Daoy (cell line): ENCODE measurements at regions not wholly inside any gene's neighbourhood (a gene's known extent, or its start where the extent isn't known, plus 50 kb on each side); places are given as distances from the start of the nearest gene placed in this dataset.
"Not testable (repeated sequence)": the region's sequence is repeated elsewhere in the genome, so short reads cannot be mapped to it uniquely, and the experiment has no call there.

ENCODE experiments used
- DNase-seq: peaks from one replicate; pipeline ENCODE4 v3.0.0-alpha.2; 2015; ENCODE audit warnings: low read depth

DNA sequence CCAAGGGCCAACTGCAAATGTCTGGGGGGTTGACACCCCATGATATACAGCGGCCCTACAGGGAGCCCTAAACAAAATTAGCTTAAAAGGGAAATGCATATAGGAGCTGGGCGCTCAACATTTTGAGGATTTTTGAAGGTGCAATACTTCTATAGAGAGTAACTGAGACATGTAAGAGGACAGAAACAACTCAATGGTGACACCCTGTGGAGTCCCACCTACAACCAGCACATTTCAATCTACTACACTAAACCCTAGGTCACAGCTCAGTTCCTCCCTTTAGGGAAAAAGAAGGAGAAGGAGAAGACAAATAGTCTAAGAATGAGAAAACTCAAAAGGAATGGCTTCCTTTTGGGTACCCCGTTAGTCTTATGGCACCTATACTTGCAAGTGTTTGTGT is 1010.5 kb upstream of the NOVA1 start:
- DNase-seq = no peak

DNA sequence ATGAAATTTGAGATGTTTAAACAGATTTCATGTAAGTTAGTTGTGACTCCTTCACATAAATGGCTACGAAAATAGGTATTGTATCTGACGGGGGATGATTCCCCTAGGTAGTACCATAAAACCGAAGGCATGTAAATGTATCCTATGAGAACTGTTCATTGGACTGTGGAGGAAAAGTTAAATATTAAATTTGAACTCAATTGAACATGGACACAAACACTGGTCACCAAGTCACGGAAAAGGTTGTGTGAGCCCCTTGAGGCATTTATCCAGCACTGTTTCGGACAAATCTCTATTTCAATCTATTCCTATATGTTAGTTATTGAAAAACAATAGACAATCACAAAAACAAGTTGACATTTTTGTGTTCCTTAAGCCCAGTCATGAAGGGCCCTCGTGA is 1014.3 kb upstream of the NOVA1 start:
- DNase-seq = no peak

DNA sequence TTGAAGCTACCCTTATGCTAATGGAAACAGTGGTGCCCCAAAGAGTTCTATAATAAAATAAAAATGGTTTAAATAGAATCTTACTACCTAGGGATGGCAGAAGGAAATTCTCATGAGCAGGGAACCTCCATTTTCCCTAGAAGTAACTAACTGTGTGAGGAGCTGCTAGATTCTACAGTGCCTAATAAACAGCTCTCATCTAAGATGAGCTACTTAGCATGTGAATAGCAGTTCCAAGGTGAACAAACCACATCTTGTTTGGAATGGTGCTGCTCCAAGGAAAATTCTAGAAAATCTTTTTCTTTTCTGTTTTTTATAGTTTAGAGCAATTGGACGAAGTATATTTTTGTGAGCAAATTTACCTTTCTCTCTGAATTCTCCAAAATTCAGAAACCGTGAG is 1015.3 kb upstream of the NOVA1 start:
- DNase-seq = no peak

DNA sequence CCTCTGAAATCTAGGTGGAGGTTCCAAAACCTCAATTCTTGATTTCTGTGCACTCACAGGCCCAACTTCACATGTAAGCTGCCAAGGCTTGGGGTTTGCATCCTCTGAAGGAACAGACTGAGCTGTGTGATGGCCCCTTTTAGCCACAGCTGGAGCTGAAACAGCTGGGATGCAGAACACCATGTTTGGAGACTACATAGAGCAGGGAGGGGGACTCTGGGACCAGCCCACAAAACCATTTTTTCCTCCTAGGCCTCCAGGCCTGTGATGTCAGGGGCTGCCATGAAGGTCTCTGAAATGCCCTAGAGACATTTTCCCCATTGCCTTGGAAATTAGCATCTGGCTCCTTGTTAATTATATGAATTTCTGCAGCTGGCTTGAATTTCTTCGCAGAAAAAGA is 1025.9 kb upstream of the NOVA1 start:
- no peak for DNase-seq

DNA sequence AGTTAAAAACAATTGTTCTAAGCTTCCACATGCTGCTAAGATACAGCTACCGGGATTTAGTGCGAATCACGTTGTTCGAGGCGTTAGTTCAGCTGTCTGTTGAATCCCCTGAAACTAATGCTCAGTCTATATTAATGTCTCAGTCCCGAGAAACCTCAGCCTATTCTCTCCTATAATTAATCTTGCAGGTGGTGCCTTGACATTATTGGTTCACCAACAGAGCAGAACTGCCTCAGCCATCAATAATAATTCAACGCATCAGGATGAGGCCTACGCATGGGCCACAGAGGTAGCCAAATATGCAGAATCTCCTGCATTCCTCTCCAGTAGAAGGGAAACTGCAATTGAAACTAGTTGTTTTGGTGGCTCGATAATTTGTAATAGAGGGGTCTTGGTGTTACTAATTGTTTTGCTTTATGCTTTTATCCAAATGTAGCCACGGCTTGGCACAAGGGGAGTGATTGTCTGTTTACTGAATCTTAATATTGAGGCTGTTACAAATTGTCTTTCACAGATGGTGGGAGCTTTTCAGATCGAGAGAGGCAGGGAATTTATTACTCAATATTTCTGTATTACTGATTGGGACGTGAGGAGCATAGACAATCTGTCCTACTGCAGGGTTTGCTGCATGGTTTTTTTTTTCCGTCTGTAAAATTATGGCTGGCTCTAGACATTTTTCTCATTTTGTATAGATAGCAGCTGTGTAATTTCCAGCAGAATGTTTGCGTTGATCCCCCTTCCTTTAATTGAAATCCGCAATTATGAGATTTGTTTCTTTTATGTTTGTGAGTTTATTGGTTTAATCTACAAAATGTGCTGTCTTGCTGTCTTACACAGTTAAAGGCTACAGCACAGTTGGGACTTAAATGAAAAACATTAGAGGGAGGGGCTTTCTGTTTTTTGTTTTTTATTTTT is 1036.5 kb upstream of the NOVA1 start:
- no peak for DNase-seq

DNA sequence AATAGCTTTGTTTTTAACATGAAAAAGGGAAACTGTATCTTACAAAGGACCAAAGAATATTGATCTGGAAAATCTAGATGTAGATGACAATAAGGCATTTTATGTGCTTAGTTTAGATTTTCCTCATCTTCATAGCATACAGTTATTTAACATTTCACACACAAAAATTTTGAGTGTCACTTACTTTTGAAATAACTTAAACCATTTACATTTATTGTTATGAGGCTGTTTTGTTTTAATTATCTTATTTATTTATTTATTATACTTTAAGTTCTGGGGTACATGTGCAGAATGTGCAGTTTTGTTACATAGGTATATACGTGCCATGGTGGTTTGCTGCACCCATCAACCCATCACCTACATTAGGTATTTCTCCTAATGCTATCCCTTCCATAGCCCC is 1042.9 kb upstream of the NOVA1 start:
- not testable (repeated sequence) for DNase-seq

DNA sequence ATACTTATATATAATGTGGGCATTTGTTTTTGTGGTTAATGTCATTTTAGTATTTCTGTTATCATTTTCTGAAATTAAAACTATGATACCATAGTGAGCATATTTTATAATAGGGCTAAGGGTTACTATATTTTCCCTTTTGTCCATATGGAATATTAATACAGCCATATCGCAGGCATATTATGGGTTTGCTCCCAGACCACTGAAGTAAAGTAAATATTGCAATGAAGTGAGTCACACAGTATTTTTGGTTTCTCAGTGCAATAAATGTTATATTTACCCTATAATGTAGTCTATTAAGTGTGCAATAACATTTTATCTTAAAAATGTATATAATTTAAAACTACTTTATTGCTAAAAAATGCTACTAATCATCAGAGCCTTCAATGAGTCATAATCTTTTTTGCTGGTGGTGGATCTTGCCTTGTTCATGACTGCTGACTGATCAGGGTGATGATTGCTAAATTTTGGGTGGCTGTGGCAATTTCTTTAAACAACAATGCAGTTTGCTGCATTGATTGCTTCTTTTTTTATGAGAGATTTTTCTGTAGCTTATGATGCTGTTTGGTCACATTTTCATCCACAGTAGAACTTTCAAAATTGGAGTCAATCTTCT is 1044.5 kb upstream of the NOVA1 start:
- no peak for DNase-seq

DNA sequence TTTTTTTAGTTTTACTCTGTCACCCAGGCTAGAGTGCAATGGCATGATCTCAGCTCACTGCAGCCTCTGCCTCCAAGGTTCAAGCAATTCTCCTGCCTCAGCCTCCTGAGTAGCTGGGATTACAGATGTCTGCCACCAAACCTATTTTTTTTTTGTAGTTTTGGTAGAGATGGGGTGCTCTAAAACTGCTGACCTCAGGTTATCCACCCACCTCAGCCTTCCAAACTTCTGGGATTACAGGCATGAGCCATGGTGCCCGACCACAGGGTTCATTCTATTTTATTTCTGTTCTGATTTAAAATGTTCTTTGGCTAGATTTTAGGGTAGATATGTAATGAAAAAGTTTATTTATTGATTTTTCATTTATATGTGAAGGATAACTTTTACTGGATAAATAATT is 1062.8 kb upstream of the NOVA1 start:
- no peak for DNase-seq

DNA sequence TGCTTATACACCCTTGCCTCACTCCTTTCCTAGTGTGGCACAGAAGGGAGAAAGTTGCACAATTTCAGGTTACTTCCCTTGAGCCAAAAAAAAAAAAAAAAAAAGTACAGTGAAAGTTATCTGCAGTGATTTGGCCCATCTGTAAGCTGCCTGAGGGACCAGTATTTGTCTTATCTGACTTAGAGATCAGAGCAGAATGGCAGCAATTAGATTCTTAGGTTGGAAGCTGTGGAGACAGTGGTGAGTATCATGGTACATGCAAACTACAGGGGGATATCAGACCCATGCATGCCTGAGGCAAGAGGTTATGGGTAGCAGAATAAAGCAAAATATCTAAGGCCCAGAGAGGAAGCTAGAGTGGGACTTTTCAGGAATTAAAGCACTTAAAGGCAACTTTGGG is 1070.7 kb upstream of the NOVA1 start:
- DNase-seq = no peak

DNA sequence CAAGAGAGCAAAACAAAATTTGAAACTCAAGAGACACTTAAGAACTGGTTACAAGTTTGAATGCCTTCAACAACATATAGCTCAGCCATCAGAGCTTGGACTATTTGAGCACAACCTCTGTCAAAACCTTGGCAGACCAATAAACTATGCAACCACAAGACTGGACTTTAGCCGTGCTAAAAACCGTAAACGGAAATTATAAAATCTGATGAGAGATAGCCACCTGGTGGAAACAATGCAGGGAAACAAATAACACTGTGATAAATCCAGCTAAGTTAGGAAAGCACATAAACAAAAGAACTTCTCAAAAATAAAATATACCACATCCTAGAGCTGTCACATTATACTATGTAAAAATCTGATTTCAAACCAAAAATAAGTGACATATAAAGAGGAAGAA is 1074.2 kb upstream of the NOVA1 start:
- peak; percentile 42 for DNase-seq

DNA sequence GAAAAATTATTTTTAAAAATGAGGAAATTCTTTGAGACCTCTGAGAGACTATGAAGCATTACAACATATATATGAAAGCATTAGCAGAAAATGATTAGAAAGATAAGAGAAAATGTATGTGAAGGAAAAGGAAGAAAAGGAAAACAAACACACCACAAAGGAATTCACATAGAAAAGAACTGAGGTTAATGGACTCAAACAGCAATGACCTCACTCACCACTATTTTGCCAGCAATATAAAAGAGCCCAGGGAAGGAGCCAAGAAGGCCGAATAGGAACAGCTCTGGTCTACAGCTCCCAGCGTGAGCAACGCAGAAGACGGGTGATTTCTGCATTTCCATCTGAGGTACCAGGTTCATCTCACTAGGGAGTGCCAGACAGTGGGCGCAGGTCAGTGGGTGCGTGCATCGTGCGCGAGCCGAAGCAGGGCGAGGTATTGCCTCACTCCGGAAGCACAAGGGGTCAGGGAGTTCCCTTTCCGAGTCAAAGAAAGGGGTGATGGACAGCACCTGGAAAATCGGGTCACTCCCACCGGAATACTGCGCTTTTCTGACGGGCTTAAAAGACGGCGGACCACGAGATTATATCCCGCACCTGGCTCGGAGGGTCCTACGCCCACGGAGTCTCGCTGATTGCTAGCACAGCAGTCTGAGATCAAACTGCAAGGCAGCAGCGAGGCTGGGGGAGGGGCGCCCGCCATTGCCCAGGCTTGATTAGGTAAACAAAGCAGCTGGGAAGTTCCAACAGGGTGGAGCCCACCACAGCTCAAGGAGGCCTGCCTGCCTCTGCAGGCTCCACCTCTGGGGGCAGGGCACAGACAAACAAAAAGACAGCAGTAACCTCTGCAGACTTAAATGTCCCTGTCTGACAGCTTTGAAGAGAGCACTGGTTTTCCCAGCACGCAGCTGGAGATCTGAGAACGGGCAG is 1075.2 kb upstream of the NOVA1 start:
- DNase-seq = peak; percentile 64

DNA sequence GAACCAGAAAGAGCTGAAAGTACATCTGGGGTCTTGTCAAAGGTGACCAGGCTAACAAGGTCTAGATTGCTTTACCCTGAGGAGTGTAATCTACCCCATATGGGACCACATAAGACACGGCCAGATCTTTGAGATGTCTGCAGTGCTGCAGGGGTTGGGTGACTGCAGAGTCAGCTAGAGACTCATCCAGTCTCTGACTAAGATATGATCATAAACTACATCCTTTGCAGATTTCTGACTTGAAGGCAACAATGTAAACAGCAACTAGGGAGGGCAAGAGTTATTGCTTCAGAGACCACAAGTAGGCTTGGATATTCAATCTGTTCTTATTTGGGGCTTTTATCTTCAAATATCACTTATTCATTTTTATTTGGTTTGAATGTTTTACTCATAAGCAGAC is 1080.5 kb upstream of the FOXG1 start:
- DNase-seq = no peak

DNA sequence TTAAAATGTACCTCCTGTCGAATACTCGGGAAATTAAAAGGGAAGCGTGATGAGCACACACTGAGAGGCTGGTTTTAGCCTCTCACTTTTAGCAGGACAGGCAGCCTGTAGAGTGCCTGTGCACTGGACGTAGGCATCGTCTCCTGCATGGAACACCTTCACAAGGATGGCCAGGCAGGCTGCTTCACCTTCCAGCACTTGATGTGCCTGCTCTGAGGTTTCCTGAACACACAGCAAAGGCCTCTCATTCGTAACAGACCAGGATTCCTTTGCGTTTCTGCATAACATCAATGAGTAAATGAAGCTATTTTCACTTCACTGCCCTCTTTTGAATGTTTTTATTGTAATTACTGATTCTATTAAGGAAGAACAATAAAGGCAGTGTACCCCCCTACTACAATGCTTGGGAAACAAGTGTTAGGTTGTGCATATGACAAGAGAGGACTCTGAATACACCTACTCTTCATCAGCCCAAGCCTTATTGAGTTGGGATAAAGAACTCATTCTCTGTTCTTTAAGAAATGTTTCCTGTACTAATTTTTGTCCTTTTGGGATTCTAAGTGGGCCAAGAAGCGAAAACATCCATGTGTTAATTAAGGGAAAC is 1077.6 kb upstream of the FOXG1 start:
- no peak for DNase-seq

DNA sequence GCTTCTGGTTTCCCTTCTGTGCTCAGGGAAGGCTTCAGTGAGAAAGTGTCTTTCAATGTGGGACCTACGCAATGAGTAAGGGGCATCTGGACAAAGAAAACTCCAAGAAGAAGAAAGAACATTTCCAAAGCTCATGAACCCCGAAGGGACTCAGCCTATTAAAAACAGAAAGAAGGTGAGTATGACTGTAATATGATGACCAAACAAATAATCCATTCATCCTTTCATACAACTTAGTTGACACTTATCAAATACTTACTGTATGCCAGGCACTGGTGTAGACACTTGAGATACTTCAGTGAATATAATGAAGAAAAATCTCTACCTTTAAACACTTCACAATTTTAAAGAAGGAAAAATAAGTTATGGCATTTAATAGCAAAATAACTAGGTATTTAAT is 1054.2 kb upstream of the FOXG1 start:
- no peak for DNase-seq

DNA sequence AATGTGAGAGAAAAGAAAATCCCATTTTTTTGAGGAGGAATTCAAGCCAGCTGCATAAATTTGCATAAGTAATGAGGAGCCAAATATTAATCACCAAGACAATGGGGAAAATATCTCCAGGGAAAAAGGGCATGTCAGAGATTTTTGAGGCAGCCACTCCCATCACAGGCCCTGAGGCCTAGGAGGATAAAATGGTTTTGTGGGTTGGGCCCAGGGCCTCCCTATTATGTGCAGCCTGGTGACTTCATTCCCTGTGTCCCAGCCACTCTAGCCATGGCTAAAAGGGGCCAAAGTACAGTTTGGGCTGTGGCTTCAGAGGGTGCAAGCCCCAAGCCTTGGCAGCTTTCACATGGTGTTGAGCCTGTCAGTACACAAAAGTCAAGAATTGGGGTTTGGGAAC is 1051.0 kb upstream of the FOXG1 start:
- DNase-seq = no peak

DNA sequence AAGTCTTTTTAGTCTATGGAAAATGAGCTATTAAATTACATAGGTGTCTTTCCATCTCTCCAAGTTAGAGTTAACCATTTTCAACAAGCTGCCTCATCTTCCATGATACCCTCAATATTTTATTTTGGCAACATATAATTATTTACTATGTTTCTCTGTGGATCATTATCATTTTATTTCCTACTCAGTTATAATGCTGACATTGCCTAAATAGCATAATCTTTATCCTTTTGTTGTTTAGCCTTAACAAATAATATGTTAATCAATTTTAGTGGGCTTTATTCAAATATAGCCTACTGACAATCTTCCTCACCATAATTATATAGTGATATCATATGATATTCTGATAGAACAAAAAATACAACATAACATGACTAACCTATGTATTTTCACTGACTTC is 1044.8 kb upstream of the FOXG1 start:
- DNase-seq = no peak

DNA sequence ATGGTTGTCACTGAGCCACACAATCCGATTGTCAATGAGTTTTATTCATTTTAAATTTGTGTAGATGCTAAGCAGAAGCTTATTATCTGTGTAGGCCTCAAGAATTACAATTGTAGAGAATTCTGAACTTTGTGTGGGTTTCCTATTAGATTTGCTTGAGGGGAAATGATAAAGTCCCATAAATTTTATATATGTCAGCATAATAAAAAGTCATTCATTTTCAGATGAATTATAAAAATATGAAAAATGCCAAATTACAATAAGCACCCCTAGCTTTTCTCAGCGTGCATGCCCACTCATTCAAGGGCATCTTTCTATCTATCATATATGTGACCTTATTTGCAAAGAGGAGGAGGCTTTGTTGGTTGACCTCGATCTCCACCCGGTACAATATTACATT is 1041.1 kb upstream of the FOXG1 start:
- DNase-seq = no peak

DNA sequence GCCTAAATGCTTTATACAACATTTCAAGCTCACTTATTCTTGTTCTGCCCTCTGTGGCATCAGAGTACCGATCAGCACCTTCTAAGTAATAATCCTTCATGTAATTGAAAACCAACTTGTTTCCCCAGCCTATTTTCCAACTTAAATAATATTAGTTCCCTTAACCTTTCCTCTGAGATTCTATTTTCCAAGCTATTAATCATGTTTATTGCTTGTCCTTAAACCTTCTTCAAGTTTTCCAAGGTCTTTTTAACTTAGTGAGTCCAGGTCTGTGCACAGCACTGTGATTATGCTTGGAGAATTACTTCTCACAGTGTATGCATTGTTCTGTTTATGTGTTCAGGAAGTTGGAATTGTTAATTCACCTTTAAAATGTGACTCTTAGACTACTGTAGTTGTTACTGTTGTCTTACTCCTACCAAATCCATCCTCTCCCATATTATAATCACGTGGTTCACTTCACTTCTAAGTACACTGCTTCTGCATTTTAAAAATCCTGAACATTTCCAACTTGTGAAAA is 1039.3 kb upstream of the FOXG1 start:
- no peak for DNase-seq

DNA sequence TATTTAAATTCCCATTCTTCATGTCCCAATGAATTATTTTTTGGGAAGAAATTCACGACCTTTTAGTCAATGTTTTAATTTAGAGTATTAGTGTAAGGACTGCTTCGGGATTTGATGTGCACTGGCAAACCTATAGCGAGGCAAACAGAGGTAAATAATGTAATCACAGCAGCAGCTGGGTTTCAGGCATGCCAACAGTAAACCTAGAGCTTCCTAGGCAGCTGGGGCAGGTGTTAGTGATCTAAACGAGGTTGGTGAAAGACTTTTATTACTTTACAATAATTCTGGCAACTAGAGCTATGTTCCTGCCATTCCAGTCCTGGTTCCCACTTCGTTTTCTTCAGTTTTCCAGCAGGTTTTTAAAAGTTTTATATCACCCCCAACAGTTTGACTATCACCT is 1036.4 kb upstream of the FOXG1 start:
- DNase-seq = no peak

DNA sequence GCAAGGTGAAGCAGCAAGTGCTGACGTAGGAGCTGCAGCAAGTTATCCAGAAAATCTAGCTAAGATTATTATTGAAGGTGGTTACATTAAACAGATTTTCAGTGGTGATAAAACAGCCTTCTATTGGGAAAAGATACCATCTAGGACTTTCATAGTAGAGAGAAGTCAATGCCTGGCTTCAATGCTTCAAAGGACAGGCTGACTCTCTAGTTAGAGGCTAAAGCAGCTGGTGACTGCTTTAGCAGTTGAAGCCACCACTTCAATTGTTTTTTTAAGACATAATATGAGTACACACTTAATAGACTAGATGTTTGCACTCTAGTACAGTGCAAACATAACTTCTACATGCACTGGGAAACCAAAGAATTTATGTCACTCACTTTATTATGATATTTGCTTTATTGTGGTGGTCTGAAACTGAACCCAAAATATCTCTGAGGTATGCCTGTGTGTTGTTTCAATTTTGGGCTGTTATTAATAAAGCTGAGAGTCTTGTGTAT is 1026.9 kb upstream of the FOXG1 start:
- no peak for DNase-seq

DNA sequence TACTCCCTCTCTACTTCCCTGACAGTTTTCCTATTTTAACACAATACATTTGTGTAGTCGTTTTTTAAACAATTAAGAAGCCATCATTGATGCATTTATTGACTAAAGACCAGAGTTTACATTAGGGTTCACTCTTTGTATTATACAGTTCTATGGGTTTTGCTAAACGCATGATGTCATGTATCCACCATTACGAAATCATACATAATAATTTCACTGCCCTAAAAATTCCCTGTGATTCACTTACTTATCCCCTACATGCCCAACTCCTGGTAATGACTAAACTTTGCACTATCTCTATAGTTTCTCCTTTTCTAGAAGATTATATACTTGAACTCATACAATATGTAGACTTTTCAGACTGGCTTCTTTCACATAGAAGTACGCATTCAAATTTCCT is 1016.5 kb upstream of the FOXG1 start:
- no peak for DNase-seq

DNA sequence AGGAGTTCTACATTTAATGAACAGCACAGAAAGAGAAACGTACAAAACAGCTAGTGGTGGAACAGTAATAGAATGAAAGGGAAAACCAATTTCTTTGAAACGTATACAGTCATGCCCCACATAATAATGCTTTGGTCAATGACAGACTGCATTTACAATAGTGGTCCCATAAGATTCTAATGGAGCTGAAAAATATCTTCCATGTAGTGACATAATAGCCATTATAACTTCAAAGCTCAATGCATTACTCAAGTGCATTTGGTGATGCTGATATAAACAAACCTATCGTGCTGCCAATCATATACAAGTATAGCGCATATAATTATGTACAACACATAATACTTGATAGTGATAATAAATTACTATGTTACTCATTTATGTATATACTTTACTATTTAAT is 1008.9 kb upstream of the FOXG1 start:
- DNase-seq = not testable (repeated sequence)
